ENCODE measurements at regions not wholly inside any gene's neighbourhood (a gene's known extent, or its start where the extent isn't known, plus 50 kb on each side); places are given as distances from the start of the nearest gene placed in this dataset.
A peak's percentile ranks its signal among the peaks of the same experiment; 100 is the strongest.

- DNase-seq, result no peak
Measured at GRCh38 chr12:93043877-93044209, 114.7 kb upstream of the EEA1 start.

GRCh38 chr12:93047118-93047517 is 118.0 kb upstream of the EEA1 start:
- DNase-seq, result no peak

GRCh38 chr12:93048656-93049055 is 119.6 kb upstream of the EEA1 start:
- DNase-seq, result no peak

GRCh38 chr12:93050026-93050747 is 121.1 kb upstream of the EEA1 start:
- no peak for DNase-seq

- no peak for DNase-seq
Measured at GRCh38 chr12:93050748-93051081, 121.6 kb upstream of the EEA1 start.

GRCh38 chr12:93054021-93054420 is 124.9 kb upstream of the EEA1 start:
- DNase-seq, result no peak

- DNase-seq, result no peak
Measured at GRCh38 chr12:93055221-93055620, 126.1 kb upstream of the EEA1 start.

- DNase-seq, result no peak
Measured at GRCh38 chr12:93056971-93057535, 128.0 kb upstream of the EEA1 start.

GRCh38 chr12:93058280-93058679 is 129.2 kb upstream of the EEA1 start:
- DNase-seq, result no peak

- DNase-seq, result no peak
Measured at GRCh38 chr12:93059288-93059687, 130.2 kb upstream of the EEA1 start.

- DNase-seq, result no peak
Measured at GRCh38 chr12:93059925-93060665, 131.0 kb upstream of the EEA1 start.

- DNase-seq, result peak; percentile 49
Measured at GRCh38 chr12:93060666-93061472, 131.8 kb upstream of the EEA1 start.

- peak; percentile 87 for DNase-seq
Measured at GRCh38 chr12:93061473-93062419, 132.7 kb upstream of the EEA1 start.

- DNase-seq, result no peak
Measured at GRCh38 chr12:93065896-93066295, 136.8 kb upstream of the EEA1 start.

GRCh38 chr12:93072340-93072739 is 143.2 kb upstream of the EEA1 start:
- no peak for DNase-seq

- no peak for DNase-seq
Measured at GRCh38 chr12:93073324-93073723, 144.2 kb upstream of the EEA1 start.

- DNase-seq, result no peak
Measured at GRCh38 chr12:93078059-93078458, 149.0 kb upstream of the EEA1 start.

GRCh38 chr12:93078577-93078976 is 149.5 kb upstream of the EEA1 start:
- DNase-seq, result no peak

- DNase-seq, result no peak
Measured at GRCh38 chr12:93079271-93079670, 150.2 kb upstream of the EEA1 start.

- no peak for DNase-seq
Measured at GRCh38 chr12:93079976-93080375, 150.9 kb upstream of the EEA1 start.

- no peak for DNase-seq
Measured at GRCh38 chr12:93080452-93080851, 151.4 kb upstream of the EEA1 start.
